Putamen (tissue), 1 donor: ENCODE measurements at regions not wholly inside any gene's neighbourhood (a gene's known extent, or its start where the extent isn't known, plus 50 kb on each side); places are given as distances from the start of the nearest gene placed in this dataset.
"Not testable (repeated sequence)": the region's sequence is repeated elsewhere in the genome, so short reads cannot be mapped to it uniquely, and the experiment has no call there.

ENCODE experiments used
- DNase-seq: peaks from one replicate; pipeline ENCODE4 v3.0.0-alpha.2; 2016; ENCODE audit warnings: low spot score

DNA sequence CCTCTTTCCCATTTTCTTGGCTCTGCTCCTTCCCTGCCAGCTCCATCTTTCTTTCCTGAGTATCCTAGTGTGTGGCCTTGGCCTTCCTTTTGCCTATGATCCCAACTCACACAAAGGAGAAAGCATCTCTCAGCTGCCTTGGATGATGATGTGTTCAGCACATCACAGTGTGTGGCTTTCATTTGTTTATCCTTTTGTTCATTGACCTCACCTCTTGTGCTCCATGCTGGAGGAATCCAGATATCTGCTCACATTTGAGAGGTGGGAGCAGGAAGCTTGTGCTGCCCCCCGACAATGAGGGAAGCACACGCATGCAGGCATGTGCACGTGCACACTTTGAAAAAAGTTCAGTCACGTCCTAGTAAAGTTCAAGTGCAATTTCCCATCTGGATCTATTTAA is 131.0 kb downstream of the SMIM20 start:
- DNase-seq = no peak

DNA sequence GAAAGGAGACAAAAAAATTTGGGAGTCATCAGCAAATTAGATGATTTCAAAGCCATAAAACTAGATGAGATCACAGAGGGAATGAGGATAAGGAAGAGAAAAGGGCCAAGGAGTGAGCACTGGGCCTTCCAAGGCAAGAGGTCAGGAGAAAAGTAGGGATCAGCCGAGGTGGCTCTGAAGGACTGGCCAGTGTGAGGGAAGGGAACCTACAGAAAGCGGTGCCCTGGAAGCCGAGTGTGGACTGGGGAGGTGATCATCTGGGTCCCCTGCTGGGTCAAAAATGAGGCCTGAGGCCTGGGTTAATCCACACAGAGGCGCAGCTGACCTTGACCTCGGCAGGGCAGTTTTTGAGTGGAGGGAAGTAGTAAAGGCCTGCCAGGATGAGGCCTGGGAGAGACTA is 133.8 kb downstream of the SMIM20 start:
- DNase-seq = no peak

DNA sequence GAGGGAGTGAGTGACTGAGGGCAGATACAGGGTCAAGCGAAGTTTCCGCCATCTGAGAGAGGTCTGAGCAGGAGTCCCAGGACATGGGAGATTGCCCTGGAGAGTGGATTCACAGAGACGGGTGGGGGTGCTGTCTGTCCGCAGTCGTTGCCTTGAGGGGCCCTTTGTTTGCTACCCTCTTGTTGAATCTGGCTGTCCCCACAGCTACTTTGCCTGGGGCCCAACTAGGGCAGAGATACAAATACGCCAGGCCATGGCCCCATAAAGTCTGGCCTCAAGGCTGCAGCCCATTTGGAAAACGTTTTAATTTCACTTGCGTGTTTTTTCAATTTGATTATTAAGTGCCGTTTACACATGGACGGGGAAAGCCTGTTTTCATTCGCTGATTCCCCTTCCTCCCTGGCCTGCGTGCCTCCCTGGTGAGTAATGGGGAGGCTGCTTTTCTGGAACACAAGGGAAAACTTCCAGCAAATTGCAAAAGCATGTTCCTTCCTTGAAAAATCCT is 134.4 kb downstream of the SMIM20 start:
- no peak for DNase-seq

DNA sequence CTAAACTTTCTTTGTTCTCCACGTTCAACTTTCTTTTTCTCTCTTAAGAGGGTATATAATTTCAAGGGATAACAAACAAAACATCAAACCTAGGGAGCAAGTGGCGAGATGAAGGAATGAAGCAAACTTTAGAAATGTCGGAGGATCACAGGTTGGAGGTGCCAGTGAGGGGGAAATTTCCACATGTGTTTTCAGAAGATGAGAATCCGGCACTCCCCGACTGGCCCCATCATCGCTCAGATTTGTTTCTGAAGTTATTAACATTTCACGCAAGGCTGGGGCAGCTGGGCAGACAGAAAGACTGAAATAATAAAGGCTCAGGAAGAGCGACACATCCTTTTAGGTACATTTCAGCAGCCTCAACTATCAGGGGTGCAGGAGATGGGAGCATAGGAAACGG is 134.9 kb downstream of the SMIM20 start:
- DNase-seq = no peak

DNA sequence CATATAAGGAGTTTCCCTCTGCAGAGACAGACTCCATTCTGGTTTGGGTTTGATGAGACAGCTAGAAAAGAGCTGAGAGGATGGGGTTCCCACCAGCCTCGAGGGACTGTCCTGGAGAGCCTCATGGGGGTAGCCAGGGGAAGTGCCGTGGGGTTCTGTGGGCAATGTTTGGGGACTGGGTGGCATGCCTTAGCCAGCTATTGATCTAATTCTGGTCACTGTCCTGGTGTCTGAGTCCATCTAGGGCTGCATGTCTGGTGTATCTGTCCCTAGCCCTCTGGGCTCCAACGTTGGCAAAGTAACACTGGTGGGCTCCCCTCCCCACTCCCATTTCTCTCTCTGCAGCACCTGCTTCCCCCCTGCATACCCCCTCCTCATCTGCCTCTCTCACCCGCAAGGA is 135.4 kb downstream of the SMIM20 start:
- DNase-seq = no peak

DNA sequence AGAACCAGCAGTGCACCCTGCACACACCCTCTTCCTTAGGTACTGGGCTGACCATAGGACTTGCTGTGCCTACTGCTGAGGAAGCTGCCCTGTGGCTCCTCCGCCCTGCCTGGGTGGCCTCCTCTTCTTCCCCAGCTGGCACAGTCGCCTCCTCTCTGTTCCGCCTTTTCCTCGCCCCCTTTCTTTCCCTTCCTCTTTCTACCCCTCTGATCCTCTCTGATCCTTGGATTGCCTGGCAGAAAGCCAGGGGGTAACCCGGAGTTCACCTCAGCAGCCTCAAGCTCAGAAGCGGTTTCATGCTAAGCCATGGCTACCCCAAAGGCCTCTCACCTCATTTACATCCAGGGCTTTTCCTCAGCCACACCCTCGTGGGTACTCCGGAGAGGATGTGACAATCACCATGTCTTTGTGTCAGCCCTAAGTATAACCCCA is 136.2 kb downstream of the SMIM20 start:
- peak; percentile 16 for DNase-seq

DNA sequence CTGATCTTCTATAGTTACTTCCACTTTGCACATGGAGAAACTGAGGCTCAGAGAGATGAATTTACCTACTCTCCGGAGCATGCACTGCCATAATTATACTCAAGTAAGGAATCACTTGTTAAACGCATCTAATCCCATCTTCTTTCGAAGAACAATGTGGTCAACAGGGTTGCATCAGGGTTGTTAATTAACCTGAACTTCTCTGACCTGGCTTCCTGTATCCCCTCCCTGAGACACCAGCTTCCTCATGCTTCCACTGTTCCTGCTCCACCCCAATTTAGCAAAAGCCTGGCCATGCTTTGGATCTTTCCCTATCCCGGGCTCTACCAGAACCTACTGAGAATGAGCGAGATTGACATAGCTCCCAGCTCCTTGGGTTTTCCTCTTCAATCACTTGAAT is 136.7 kb downstream of the SMIM20 start:
- DNase-seq = no peak

DNA sequence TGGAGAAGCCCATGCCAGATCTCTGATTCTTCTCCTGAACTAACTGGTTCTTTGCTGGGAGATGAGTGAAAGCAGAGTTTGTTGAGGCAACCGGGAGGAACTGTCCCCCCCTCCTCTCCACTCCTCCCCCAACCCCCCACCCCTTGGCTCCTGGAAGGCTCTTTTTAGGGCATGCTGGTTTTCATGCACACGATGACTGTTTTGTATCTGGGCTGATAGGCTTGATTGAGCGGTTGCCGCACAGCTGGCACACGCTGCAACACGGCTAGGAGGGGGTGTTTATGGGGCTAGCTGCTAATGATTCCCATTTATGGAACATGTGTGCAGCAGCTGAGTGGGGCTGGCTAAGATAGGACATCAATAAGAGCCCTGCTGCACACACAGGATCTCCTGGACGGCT is 137.2 kb downstream of the SMIM20 start:
- DNase-seq = no peak

DNA sequence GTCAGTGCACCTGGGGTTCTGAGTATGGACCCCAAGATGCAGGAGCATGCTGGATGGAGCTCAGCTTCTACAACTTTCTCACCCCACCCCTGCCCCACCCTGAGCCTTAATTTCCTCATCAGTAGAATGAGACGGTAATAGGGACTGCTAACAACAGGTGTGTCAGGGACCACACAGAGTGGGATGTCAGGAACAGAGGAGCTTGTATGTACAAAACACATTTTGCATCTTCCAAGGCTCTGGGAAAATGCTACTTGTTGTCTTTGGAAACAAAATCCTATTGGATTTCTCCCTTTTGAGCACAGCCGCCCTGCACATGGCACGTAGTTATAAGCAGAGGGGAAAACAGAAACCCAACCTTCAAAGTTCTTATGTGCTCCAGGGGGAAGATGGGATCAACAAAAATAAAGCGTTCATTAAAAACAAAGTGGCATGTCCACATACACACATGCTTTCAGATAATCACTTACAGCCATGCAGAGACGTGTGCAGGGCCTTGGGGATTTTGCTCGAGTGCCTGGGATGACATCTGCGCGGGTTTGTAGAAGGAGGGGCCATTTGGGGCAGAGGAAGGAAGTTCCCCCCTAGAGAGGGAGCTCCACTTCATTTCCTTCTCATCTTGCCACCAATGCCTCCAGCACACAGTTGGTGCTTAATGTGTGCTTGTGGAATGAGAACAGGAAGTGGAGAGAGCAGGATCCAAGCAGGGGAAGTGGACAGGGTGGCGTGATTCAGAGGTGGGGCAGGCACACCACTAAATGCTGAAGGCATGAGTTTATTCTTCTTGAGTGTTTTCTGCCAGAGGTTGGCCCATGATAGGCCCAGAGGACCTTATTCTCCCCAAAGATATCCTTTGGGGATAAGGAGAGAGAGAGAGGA is 138.9 kb downstream of the SMIM20 start:
- DNase-seq = no peak

DNA sequence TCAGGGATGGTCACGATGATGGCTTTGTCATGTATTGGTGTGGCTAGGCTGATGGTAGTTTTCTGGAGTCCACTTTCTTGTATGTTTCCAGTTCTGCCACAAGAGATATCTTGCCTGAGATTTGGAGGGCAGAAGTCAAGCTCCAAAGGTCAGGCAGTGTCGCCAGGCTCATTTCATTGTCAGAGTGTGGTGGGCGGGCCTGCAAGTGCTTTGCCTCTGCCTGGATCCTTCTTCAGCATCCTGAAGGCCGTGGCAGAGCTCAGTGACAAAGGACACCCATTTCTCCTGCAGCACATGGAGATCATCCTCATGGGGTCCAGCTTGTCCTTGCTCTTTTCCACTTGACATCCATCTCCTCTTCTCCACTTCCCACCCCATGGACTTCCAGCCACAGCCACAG is 139.7 kb downstream of the SMIM20 start:
- DNase-seq = no peak

DNA sequence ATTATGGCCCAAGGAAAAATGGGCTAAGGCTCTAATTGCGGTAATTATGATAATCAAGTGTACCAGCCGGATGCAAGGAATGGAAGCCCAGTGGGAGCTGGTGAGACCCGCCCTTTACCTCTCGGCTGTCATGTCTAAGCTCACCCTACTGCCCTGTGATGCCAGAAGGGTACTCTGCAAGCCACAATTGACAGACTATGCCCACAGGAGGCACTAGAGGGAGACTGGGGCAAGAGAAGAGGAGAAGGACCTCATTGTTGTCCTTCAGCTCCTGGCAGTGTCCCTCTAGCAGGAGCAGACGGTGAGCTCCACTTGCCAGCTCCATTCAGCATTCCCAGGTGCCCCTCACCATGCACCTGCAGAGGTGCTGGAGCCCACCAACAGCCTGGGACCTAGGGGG is 141.8 kb downstream of the SMIM20 start:
- no peak for DNase-seq

DNA sequence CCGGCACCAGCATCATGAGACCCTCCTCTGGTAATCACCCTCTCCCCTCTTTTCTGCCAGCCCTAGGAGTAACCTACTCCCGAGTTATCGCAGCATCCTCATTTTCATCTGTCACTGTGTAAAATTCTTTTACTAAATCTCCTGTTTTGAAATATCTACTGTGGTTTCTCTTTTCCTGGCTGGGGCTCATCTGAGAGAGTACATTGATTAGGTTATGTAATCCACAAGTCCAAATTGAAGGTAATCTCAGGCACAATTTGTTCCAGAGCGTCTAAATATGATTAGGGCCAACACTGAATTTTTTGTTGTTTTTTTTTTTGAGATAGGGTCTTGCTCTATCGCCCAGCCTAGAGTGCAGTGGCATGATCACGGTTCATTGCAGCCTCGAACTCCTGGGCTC is 142.4 kb downstream of the SMIM20 start:
- DNase-seq = no peak

DNA sequence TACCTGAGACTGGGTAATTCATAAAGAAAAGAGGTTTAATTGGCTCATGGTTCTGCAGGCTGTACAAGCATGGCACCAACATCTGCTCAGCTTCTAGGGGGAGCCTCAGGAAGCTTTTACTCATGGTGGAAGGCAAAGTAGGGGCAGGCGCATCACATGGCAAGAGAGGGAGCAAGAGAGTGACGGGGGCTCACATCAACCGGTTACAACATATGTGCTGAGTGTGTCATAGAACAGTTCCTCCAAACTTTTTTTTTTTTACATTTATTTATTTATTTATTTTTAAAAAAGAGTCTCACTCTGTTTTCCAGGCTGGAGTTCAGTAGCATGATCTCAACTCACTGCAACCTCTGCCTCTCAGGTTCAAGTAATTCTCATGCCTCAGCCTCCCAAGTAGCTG is 143.8 kb downstream of the SMIM20 start:
- not testable (repeated sequence) for DNase-seq

DNA sequence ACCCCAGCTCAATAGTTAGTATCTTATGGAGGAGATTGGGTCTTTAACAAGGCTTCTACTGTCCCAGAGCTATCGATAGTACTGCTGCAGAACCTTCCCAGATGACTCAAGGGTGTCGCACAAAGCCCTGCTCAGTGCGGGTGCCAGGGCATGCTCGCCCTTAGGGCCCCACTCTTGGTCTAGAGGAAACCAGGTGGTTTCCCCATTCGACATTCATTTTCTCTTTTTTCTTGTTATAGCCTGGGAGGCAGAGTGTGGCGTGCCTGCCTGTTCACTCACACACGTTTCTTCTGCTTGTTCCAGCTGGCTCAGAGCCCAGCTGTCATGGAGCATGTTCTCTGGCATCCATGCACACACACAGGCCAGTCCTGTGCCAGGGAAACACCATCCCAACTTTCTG is 144.5 kb downstream of the SMIM20 start:
- DNase-seq = no peak

DNA sequence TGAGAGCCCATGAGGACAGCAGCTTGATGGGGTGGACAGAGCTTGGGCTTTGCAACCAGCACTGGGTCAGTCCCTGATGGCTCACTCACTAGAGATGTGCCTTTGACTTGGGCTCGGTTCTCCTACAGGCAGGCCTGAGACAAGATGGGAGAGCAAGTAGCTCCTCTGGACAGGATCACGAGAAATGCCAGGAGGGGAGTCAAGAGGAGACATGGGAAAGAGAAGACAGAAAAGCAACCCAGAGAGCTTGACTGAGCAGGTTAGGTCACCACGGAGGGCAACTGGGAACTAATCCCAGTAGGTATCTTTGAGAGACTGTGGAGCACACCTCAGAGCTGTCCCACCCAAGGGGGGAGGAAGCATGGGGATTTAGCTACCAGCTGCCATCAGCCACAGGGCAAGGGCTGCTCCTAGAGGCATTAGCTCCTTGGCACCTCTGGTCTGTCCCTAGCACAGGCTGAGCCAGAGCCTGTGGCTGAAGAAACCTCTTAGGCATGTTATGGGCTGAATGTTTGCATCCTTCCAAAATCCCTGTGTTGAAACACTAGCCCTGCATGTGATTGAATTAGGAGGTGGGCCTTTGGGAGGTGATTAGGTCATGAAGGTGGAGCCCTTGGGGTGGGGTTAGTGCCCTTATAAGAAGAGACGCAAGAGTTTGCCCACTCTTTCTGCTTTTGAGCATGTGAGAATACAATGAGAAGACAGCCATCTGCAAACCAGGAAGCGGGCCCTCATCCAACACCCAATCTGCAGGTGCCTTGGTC is 145.6 kb downstream of the SMIM20 start:
- DNase-seq = no peak

DNA sequence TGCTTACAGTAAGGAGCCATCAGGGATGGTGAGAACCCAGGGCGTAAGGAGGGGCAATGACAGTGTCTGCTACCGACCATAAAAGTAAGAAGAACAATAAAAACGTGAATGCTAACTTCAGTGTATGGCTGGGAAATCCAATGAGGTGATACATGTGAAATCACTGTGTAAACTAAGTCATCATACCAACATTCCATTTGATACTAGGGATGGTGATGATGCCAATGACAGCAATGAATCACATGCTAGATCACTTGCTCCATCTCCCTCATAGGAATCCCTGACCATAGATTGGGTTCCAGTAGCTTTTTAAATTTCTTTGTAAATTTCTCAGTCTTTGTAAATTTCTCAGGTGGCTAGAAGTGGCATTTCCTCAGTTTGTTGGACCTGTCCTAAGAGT is 146.3 kb downstream of the SMIM20 start:
- no peak for DNase-seq

DNA sequence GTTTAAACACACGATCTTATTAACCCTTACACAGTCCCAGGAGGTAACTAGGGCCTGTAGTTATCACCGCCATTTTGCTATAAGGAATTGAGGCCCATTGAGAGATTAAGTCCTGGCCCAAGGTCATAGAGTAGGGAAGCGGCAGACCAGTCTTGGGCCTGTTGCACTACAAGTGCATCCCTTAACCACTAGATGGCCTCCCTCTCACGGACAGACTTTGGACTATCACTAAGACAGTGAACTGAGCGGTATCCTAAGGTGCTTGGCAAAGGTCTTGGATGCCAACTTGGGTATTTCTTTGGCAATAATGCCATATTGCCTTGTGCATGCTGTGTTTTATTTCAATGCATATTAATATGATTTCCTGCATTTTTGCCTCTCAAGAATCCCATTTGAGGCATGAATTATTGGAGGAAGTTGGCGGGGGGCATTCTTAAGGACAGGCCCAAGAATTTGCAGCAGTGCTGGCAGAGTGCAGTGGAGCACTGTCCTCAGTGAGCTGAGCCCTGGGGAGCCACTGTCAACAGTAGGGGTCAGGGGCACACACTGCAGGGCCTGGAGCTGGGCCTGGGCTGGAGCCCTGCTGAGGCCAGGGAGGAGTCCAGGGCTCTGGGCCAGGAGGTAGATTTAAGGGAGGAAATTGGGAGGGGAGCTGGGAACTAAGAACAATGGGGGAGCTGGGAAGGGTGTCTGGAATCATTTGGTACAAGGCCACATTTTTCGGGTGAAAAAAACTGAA is 147.4 kb downstream of the SMIM20 start:
- DNase-seq = no peak

DNA sequence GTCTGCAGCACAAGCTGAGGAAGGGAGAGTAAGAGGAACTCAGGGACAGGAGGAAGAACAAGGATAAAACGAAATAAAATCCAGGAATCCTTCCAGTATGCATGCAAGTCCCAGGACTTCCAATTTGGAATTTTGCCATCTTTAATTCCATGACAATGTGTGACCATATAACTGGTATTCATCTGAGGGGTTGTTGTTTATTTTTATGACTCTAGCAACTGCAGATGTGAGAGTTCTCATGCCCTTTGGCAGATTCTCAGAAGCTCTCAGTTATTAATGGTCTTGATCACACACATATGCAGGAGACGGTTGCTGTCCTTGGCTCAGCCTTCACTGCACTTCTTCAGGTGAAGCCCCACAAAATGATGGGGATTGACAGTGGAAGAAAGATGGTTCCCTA is 148.2 kb downstream of the SMIM20 start:
- no peak for DNase-seq

DNA sequence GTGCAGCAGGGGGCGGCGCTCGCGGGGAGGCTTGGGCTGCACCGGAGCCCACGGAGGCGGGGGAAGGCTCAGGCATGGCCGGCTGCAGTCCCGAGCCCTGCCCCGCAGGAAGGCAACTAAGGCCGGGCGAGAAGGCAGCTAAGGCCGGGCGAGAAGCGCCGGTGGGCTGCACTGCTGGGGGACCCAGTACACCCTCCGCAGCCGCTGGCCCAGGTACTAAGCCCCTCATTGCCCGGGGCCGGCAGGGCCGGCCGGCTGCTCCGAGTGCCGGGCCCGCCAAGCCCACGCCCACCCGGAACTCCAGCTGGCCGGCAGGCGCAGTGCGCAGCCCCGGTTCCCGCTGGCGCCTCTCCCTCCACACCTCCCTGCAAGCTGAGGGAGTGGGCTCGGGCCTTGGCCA is 150.0 kb downstream of the SMIM20 start:
- DNase-seq = not testable (repeated sequence)

DNA sequence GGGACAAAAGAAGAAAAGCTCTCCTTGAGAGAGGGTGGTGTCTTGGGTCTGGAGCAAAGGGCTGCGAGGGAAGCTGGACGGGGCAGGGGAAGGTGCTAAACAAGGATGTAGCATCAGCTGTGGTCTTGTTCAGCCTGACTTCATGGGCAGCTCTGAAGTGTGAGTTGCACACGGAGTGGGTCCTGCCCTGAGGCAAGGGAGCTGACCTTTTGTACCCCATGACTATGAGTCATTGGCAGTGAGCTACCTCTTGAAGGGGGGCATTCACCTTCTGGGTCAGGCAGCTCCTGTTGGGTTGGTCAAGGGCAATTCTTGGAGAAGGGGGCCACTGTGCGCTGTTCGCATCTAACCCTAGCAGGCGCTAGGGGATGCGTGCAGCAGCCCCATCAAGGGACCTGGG is 151.8 kb downstream of the SMIM20 start:
- DNase-seq = no peak

DNA sequence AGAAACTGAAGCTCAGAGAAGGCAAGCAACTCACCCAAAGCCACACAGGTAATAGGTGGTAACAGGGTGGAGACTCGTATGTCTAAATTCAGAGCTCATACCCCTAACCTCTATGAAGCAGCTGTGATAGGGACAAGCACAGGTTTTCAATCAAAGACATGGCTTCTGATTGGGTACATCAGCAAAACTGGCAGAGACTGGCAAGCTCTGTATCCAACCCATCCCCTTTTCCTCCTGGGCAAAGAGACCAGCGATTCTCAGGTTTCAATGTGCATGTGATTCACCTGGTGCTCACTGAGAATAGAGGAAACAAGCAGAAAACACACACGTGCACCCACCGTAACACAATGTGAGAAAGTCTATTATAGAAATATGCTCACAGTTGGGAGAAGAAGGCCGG is 153.0 kb downstream of the SMIM20 start:
- no peak for DNase-seq

DNA sequence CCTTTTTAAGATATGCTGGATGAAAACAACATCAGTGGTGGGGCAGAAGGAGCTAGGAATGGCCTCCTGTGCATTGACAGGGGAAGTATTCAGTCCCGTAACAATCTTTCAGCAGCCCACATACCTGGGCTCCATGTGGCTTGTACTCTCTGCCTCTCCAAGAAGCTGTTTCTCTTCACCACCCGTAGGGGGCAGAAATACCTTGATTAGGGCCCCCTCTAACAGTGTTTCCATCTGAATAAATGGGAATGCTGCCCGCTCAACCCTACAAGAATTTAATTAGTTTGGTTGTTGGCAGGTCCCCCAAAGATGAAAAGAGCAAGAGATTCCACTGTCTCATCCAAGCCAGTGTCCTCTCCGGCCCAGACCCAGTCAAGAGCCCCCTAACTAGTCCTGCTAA is 155.2 kb downstream of the SMIM20 start:
- no peak for DNase-seq

DNA sequence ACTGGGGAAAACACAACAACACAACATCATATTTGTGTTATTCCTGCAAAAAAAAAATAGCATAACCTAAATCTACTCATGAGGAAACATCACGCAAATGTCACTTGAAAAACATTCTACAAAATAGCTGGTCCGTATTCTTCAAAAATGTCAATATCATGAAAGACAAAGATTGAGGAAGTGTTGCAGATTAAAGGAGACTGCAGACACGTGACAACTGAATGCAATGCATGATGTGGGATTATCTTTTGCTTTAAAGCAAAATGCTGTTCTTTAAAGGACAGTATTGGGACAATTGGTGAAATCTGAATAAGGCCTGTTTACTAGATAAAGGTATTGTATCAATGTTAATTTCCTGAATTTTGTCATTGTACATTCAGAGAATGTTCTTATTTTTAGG is 157.7 kb downstream of the SMIM20 start:
- no peak for DNase-seq
